Suprapubic skin (tissue), 3 donors: ENCODE measurements at regions not wholly inside any gene's neighbourhood (a gene's known extent, or its start where the extent isn't known, plus 50 kb on each side); places are given as distances from the start of the nearest gene placed in this dataset.

Source experiments
- POLR2A ChIP-seq, 2 donors: fragments of 450-650 bp; IDR thresholded peaks; one replicate each; pipeline ENCODE4 v1.6.1; 2017; ENCODE audit warnings: antibody characterized with exemption in 2 of 2, mild to moderate bottlenecking in 2 of 2, moderate library complexity in 2 of 2
- TF ChIP-seq, protein P1 (sequence below), 2 donors: fragments of 200-600 bp in 1 of 2; fragments of 450-650 bp in 1 of 2; sonication (generic) in 1 of 2; IDR thresholded peaks; one replicate each; pipeline ENCODE4 v1.5.1; 2016 to 2019; ENCODE audit warnings: antibody characterized with exemption in 2 of 2, mild to moderate bottlenecking in 1 of 2, moderate library complexity in 1 of 2

GRCh38 chr15:94119923-94120775 is 111.2 kb upstream of the MCTP2 start:
- TF ChIP-seq, protein P1, sequence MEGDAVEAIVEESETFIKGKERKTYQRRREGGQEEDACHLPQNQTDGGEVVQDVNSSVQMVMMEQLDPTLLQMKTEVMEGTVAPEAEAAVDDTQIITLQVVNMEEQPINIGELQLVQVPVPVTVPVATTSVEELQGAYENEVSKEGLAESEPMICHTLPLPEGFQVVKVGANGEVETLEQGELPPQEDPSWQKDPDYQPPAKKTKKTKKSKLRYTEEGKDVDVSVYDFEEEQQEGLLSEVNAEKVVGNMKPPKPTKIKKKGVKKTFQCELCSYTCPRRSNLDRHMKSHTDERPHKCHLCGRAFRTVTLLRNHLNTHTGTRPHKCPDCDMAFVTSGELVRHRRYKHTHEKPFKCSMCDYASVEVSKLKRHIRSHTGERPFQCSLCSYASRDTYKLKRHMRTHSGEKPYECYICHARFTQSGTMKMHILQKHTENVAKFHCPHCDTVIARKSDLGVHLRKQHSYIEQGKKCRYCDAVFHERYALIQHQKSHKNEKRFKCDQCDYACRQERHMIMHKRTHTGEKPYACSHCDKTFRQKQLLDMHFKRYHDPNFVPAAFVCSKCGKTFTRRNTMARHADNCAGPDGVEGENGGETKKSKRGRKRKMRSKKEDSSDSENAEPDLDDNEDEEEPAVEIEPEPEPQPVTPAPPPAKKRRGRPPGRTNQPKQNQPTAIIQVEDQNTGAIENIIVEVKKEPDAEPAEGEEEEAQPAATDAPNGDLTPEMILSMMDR (IDR thresholded peaks at IDR 0.05): peak; percentile 86 to 96
- no peak for TF ChIP-seq POLR2A (IDR thresholded peaks at IDR 0.05)
